Ovary (tissue), 3 donors: ENCODE measurements at regions not wholly inside any gene's neighbourhood (a gene's known extent, or its start where the extent isn't known, plus 50 kb on each side); places are given as distances from the start of the nearest gene placed in this dataset.

Experiments used
- CTCF ChIP-seq, 3 donors: fragments of 450-650 bp in 2 of 3; fragments of 200-600 bp in 1 of 3; IDR thresholded peaks; one replicate each; pipeline versions ENCODE4 v1.5.1 to v1.8.0; 2016 to 2022; ENCODE audit warnings: antibody characterized with exemption in 3 of 3, mild to moderate bottlenecking in 1 of 3
- EP300 ChIP-seq: sonication (generic); formaldehyde crosslinking; IDR thresholded peaks from one replicate; pipeline ENCODE4 v1.6.1; 2017; ENCODE audit warnings: antibody characterized with exemption
- donor health status: DM: no; HTN: no; CAD: no.

- TF ChIP-seq CTCF (IDR thresholded peaks at IDR 0.05) (no peak), EP300 (no peak)
These were observed 87.1 kb downstream of the PRLHR start for GRCh38 chr10:118508355-118508754.
